Spleen (tissue), 7 donors: ENCODE measurements at regions not wholly inside any gene's neighbourhood (a gene's known extent, or its start where the extent isn't known, plus 50 kb on each side); places are given as distances from the start of the nearest gene placed in this dataset.

Experiments
- CTCF ChIP-seq, 11 experiments: fragments of 200-600 bp in 7 of 11; fragments of 450-650 bp in 4 of 11; sonication (generic) in 4 of 11; IDR thresholded peaks in 8 of 11; conservative IDR thresholded peaks in 3 of 11; 1 replicate in 7 of 11; 2 replicates in 4 of 11; pipeline versions ENCODE4 v1.4.0 to v1.8.0; 2016 to 2021; ENCODE audit warnings: antibody characterized with exemption in 11 of 11, inconsistent platforms in 4 of 11, mild to moderate bottlenecking in 1 of 11
- POLR2A ChIP-seq, 3 donors: fragments of 450-650 bp; IDR thresholded peaks; one replicate each; pipeline ENCODE4 v1.5.1; 2017; ENCODE audit warnings: antibody characterized with exemption in 3 of 3, mild to moderate bottlenecking in 1 of 3
- donor health status: DM: no; HTN: no; CAD: no; lungs with moderate emphysema.
- donor health status: DM: no; HTN: no; CAD: no.
- donor health status: DM: no; HTN: no; CAD: no.

- TF ChIP-seq CTCF (IDR thresholded peaks at IDR 0.05 in 8 of 11, conservative IDR thresholded peaks at IDR 0.05 in 3 of 11) (no peak), POLR2A (IDR thresholded peaks at IDR 0.05) (no peak)
These were observed 884.8 kb upstream of the ZEB2 start for GRCh38 chr2:145404690-145405089.
